Vagina (tissue), 2 donors: ENCODE measurements at regions not wholly inside any gene's neighbourhood (a gene's known extent, or its start where the extent isn't known, plus 50 kb on each side); places are given as distances from the start of the nearest gene placed in this dataset.

Experiments
- DNase-seq, 2 donors: peaks; one replicate each; pipeline ENCODE4 v3.0.0-alpha.2; 2017; ENCODE audit errors: extremely low spot score in 2 of 2
- H3K27ac ChIP-seq: fragments of 200-600 bp; sonication (generic); one replicate; pipeline ENCODE4 v1.5.1; 2019
- H3K27me3 ChIP-seq: fragments of 200-600 bp; sonication (generic); one replicate; pipeline ENCODE4 v1.5.1; 2019
- H3K36me3 ChIP-seq, 2 donors: fragments of 200-600 bp; sonication (generic); one replicate each; pipeline ENCODE4 v1.5.1; 2017 to 2019
- H3K4me1 ChIP-seq: fragments of 200-600 bp; sonication (generic); one replicate; pipeline ENCODE4 v1.5.1; 2019
- H3K4me3 ChIP-seq, 2 donors: fragments of 200-600 bp; sonication (generic); 1 replicate in 1 of 2; 2 replicates in 1 of 2; pipeline ENCODE4 v1.5.1; 2016 to 2019
- H3K9me3 ChIP-seq: fragments of 200-600 bp; sonication (generic); one replicate; pipeline ENCODE4 v1.5.1; 2019
- POLR2A ChIP-seq, 2 donors: fragments of 450-650 bp; IDR thresholded peaks; one replicate each; pipeline ENCODE4 v1.6.1; 2017; ENCODE audit warnings: antibody characterized with exemption in 2 of 2, mild to moderate bottlenecking in 2 of 2, moderate library complexity in 2 of 2
- POLR2AphosphoS5 ChIP-seq, 2 donors: sonication (generic); formaldehyde crosslinking; IDR thresholded peaks; one replicate each; pipeline ENCODE4 v1.9.0; 2017; ENCODE audit warnings: antibody characterized with exemption in 2 of 2, mild to moderate bottlenecking in 2 of 2, low read depth in 1 of 2; ENCODE audit not compliant: insufficient read depth in 1 of 2
- intact Hi-C: fragments of 100-400 bp; cut with DNase I; formaldehyde crosslinking; loops from one replicate; pipeline ENCODE4 v1.15.1; 2023
- TF ChIP-seq, protein P1 (sequence below), 3 experiments: fragments of 450-650 bp in 2 of 3; fragments of 200-600 bp in 1 of 3; sonication (generic) in 1 of 3; IDR thresholded peaks; one replicate each; pipeline ENCODE4 v1.5.1; 2017 to 2019; ENCODE audit warnings: antibody characterized with exemption in 3 of 3, mild to moderate bottlenecking in 2 of 3, moderate library complexity in 2 of 3

DNA sequence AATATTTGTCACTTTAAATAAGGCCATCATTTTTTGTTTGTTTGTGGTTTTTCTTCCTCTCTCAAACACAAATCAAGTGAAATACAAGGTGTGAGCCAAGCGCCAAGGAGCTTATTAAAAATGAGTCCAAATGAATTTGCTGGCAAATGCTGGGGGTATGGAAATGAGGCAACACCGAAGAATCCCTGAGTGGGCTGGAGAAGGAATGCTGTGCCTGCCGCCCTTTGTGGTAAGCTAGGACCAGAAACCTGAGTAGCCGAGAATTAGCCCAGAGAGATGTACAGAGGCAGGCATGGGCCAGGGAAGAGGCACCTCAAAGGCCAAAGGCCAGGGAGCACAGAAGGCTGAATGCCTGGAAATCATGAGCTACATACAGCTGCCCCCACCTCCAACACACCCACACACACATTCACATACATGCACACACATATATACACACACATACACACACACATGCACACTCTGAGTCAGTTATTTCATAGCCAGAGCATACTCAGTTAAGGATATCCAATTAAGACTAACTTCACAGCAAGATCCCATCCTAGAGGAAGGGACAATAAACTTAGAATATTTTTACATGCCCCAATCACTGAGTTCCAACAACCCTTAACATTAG, 266.1 kb upstream of the DYNLRB2 start:
- no peaks in the 10 kb centered on the region for H3K27me3 ChIP-seq
- H3K4me3 ChIP-seq = no peak overlapping the region
- H3K4me1 ChIP-seq = no peaks in the 10 kb centered on the region
- intact Hi-C loops = no loop called here
- no peak overlapping the region for H3K27ac ChIP-seq
- TF ChIP-seq POLR2AphosphoS5 (IDR thresholded peaks at IDR 0.05; ENCODE audit: insufficient read depth in 1 of 2, low read depth in 1 of 2) (no peak), POLR2A (IDR thresholded peaks at IDR 0.05) (no peak)
- TF ChIP-seq, protein P1, sequence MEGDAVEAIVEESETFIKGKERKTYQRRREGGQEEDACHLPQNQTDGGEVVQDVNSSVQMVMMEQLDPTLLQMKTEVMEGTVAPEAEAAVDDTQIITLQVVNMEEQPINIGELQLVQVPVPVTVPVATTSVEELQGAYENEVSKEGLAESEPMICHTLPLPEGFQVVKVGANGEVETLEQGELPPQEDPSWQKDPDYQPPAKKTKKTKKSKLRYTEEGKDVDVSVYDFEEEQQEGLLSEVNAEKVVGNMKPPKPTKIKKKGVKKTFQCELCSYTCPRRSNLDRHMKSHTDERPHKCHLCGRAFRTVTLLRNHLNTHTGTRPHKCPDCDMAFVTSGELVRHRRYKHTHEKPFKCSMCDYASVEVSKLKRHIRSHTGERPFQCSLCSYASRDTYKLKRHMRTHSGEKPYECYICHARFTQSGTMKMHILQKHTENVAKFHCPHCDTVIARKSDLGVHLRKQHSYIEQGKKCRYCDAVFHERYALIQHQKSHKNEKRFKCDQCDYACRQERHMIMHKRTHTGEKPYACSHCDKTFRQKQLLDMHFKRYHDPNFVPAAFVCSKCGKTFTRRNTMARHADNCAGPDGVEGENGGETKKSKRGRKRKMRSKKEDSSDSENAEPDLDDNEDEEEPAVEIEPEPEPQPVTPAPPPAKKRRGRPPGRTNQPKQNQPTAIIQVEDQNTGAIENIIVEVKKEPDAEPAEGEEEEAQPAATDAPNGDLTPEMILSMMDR (IDR thresholded peaks at IDR 0.05) = no peak
- no peaks in the 10 kb centered on the region for H3K9me3 ChIP-seq
- no peaks in the 10 kb centered on the region for H3K36me3 ChIP-seq
- DNase-seq = no peak

DNA sequence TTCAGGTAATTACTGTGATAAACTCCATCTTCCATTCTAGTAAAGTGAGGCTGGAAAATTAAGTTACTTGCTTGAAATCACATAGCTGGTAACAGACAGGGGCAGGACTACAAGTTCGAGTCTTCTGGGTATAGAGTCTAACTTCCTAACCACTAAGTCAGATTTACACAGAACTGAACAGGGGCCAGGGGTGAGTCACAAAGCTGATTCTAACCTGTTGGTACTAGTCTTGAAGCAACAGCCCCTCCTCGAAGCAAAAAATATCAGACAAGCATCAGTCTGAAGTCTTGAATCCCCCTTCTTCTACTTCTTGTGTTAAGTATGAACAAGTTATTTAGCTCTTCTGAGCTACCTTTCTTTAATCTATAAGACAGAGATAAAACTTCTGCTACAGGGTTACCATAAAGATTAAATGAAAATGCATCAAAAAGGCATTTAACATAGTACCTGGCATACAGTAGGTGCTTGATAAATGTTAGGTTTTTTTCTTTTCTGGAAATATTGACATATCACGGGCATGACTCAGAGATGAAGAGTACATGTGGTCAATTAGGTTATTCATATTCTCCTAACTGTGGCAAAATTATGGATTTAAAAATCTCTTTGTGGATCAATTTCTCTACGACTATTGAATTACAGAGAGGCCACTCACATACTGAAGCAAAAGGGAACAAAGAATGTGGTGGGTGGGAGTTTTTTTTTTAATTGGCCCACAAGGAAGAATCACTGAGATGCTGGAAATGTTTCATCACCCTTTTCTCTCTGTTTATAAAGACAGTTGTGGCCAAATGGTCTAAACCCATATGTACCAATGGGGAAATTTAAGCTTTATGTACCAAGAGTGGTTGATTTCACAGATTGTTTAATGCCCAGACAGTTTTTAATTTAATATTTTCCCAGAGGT, 266.9 kb upstream of the DYNLRB2 start:
- no peaks in the 10 kb centered on the region for H3K9me3 ChIP-seq
- H3K4me1 ChIP-seq = no peaks in the 10 kb centered on the region
- H3K27ac ChIP-seq = no peak overlapping the region
- intact Hi-C loops = no loop called here
- H3K4me3 ChIP-seq = no peak overlapping the region
- no peak for DNase-seq
- H3K36me3 ChIP-seq = no peaks in the 10 kb centered on the region
- no peaks in the 10 kb centered on the region for H3K27me3 ChIP-seq
- TF ChIP-seq, protein P1 (IDR thresholded peaks at IDR 0.05) = no peak
- TF ChIP-seq POLR2A (IDR thresholded peaks at IDR 0.05) (no peak), POLR2AphosphoS5 (IDR thresholded peaks at IDR 0.05; ENCODE audit: insufficient read depth in 1 of 2, low read depth in 1 of 2) (no peak)

DNA sequence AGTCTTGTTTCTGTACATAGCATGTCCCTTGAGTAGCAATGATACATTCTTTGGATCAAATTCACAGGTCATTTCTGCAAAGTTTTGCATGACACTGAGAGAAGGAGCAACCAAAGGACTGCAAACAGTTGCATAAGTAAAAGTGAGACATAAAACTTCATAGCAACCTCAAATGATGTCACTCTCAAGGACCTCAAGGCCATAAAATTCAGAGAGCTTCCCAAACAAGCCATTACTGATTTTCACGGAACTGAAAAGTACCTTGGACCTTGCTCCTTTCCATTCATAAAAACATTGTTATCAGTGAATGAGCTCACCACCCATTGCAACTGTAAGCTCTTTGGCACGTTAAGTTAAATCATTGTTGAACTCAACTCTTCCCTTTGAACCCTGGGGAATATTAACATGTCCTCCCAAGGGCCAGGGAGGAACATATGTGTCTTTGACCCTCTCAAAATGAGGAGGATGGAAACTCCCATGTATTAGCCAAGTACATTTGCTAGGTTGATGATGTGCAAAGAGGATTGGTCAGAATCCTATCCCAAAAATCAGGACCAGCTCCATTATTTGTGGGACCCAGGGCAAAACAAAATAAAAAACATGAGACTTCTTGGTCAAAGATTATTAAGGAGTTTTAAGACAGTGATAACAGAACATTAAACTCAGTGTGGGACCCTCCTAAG, 275.0 kb upstream of the DYNLRB2 start:
- no peak overlapping the region for H3K4me3 ChIP-seq
- H3K36me3 ChIP-seq = no peaks in the 10 kb centered on the region
- H3K9me3 ChIP-seq = no peaks in the 10 kb centered on the region
- intact Hi-C loops = no loop called here
- DNase-seq = no peak
- H3K4me1 ChIP-seq = no peaks in the 10 kb centered on the region
- H3K27me3 ChIP-seq = no peaks in the 10 kb centered on the region
- TF ChIP-seq, protein P1 (IDR thresholded peaks at IDR 0.05) = no peak
- TF ChIP-seq POLR2AphosphoS5 (IDR thresholded peaks at IDR 0.05; ENCODE audit: insufficient read depth in 1 of 2, low read depth in 1 of 2) = no peak
- TF ChIP-seq POLR2A (IDR thresholded peaks at IDR 0.05) = no peak
- H3K27ac ChIP-seq = no peak overlapping the region

DNA sequence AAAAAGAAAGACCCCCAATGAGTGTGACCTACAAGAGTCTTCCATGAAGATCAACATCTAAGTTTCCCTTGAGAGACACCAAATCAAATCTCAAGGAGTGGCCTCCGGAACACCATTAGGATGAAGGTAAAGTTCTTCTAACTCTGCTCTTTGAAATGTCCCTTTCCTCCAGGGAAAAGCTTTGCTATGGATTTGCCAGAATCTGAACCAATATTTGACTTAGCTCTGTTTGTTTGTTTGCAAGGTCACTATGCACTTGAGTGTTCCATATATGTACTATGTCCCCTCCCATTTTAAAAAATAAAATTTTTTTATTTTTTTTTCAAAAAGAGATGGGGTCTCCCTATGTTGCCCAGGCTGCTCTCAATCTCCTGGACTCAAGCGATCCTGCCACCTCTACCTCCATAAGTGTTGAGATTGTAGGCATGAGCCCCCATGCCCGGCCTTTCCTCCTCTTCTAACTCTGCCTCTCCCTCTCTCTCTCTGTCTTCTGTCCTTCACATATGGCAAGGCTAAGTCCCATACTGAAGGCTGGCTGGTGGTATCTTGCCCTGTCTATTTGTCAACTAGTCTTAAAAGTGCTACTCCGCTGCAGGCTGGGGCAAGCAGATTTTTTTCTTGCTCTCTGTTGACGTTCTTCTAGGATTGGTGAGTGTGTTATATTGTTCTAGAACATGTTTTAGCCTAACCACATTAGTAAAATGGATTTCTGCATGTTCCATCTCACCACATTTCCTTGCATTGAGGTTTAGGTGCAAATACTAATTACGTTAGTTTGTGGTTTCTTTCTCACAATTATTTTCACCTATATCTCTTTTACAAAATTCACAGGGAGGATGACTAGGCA, 276.7 kb upstream of the DYNLRB2 start:
- Histone ChIP-seq H3K4me3 (no peak overlapping the region), H3K4me1 (no peaks in the 10 kb centered on the region), H3K27me3 (no peaks in the 10 kb centered on the region), H3K9me3 (no peaks in the 10 kb centered on the region), H3K27ac (no peak overlapping the region), H3K36me3 (no peaks in the 10 kb centered on the region)
- DNase-seq = no peak
- TF ChIP-seq, protein P1 (IDR thresholded peaks at IDR 0.05) = no peak
- TF ChIP-seq POLR2AphosphoS5 (IDR thresholded peaks at IDR 0.05; ENCODE audit: insufficient read depth in 1 of 2, low read depth in 1 of 2) (no peak), POLR2A (IDR thresholded peaks at IDR 0.05) (no peak)
- intact Hi-C loops = no loop called here
